Right renal cortex interstitium (tissue), 3 donors: ENCODE measurements at regions not wholly inside any gene's neighbourhood (a gene's known extent, or its start where the extent isn't known, plus 50 kb on each side); places are given as distances from the start of the nearest gene placed in this dataset.

Experiments used
- DNase-seq, 3 donors: peaks; one replicate each; pipeline ENCODE4 v3.0.0-alpha.2; 2013; ENCODE audit warnings: low read depth in 3 of 3, low spot score in 2 of 3

- DNase-seq: no peak
Measured at GRCh38 chr15:69782139-69782658, 315.5 kb downstream of the TLE3 start.

- DNase-seq: no peak
Measured at GRCh38 chr15:69782809-69783208, 314.9 kb downstream of the TLE3 start.

GRCh38 chr15:69783211-69783610 lies 314.5 kb downstream of the TLE3 start:
- DNase-seq: no peak

GRCh38 chr15:69784798-69785566 lies 312.7 kb downstream of the TLE3 start:
- no peak for DNase-seq

GRCh38 chr15:69786136-69786701 lies 311.5 kb downstream of the TLE3 start:
- no peak for DNase-seq

GRCh38 chr15:69787791-69788190 lies 309.9 kb downstream of the TLE3 start:
- no peak for DNase-seq

GRCh38 chr15:69789648-69790393 lies 307.9 kb downstream of the TLE3 start:
- DNase-seq: no peak

- DNase-seq: no peak
Measured at GRCh38 chr15:69790632-69791031, 307.1 kb downstream of the TLE3 start.

- no peak for DNase-seq
Measured at GRCh38 chr15:69792823-69793222, 304.9 kb downstream of the TLE3 start.

GRCh38 chr15:69793431-69793780 lies 304.3 kb downstream of the TLE3 start:
- DNase-seq: no peak

GRCh38 chr15:69793781-69794451 lies 303.8 kb downstream of the TLE3 start:
- no peak for DNase-seq

GRCh38 chr15:69794645-69795469 lies 302.9 kb downstream of the TLE3 start:
- DNase-seq: no peak

- DNase-seq: no peak
Measured at GRCh38 chr15:69795601-69796000, 302.1 kb downstream of the TLE3 start.

GRCh38 chr15:69797051-69797595 lies 300.6 kb downstream of the TLE3 start:
- DNase-seq: no peak

GRCh38 chr15:69797615-69798014 lies 300.1 kb downstream of the TLE3 start:
- no peak for DNase-seq

GRCh38 chr15:69798481-69799250 lies 299.1 kb downstream of the TLE3 start:
- no peak for DNase-seq

- no peak for DNase-seq
Measured at GRCh38 chr15:69801144-69801543, 296.6 kb downstream of the TLE3 start.

GRCh38 chr15:69802432-69802831 lies 295.3 kb downstream of the TLE3 start:
- no peak for DNase-seq

GRCh38 chr15:69804786-69805185 lies 292.9 kb downstream of the TLE3 start:
- no peak for DNase-seq
